COLO668 (cell line): ENCODE measurements at regions not wholly inside any gene's neighbourhood (a gene's known extent, or its start where the extent isn't known, plus 50 kb on each side); places are given as distances from the start of the nearest gene placed in this dataset.

Source experiments
- DNase-seq: peaks from one replicate; lab custom pipeline; 2025; ENCODE audit not compliant: unreplicated experiment; lab: John Stamatoyannopoulos, UW

DNA sequence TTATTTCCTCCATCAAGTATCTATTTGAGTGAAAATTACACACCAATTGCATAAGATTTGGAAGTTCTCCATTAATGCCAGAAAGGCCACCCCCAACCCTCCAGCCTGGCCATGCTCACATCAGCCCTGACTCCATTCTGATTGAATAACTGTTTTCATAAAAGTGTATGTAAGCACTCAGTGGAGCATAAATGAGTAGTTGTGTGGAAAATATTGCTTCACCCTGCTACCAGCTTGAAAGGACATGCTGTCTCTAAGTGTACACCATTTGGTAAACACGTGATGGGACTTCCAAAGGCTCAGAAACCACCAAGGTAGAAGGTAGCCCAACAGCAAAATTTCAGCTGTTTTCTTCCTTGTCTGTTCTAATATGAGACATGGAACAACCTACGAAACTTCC lies 393.8 kb downstream of the ZNF385D start:
- no peak for DNase-seq

DNA sequence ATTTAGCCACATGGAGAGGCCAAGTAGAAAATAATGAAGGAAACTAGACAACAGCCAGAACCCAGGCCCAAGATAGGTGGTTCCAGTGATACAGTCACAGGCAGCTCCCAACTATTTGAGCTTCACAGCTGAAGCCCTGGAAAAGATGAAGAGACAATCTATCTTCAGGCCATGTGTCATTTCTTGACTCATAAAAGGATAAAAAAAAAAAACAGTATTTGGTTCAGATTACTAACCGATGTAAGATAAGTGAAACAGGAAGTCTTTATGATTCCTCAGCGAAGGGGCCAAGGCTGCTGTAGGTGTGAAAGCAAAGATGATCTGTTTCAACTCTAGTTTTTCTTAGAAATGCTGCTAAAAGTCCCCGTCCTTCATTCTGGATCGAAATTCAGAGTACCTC lies 394.6 kb downstream of the ZNF385D start:
- DNase-seq: no peak

DNA sequence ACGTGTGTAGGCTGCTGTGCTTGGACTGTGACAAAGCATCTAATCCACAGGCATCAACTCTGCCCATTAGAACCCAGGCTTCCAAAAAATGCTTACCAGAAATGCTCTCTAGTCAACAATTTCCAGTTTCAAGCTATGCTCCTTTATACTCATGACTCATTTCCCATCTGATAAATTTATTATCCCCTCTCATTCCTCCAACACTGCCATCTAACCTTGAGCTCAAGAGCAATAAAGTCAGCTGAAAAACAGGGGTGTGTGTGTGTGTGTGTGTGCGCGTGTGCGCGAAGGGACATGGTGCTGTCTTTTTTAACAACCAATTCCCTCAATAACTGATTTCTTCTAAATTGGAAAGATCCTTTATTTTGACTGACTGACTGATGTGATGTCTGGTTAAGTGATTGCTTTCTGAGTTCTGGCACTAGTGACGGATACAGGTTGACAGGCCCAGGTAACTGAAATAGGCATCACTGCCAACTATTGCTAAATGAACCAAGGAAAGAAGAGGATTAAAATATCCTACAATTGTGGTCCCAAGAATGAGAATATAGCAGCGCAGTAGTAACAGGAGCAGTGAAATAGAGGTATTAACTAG lies 405.5 kb downstream of the ZNF385D start:
- no peak for DNase-seq

DNA sequence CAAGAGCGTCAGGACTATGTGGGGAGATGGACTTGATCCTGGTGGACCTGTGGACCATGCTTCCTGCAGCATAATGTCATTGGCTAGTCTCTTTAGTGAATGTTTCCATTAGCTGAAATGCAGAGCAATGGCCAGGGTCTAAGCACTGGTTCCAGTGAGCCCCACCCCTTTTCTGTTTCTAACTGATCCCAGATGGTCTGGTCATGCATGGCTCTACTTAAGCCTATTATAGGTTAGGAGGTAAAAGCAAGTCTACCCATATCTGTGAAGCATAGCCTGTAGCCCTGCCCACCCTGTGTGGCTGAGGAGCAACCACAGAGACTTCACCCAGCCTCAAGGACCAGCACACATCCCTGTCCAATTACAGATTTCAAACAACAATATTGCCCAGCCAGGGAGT lies 419.2 kb downstream of the ZNF385D start:
- no peak for DNase-seq

DNA sequence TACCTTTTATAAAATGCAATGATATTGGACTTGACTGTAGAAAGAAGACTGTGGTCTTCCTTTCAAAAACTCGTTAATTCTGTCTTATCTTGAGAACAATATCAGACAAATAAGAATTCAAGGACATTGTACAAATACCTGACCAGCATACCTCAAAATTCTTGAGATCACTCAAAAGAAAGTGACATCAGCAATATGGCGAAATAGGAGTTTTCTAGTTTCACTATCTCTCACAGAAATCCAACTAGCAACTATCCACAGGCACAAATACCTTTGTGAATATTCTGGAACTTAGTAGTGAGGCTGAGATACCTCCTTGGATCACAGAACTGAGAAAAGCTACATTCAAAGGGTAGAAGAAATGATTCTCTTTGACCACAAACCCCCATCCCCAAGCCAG lies 419.7 kb downstream of the ZNF385D start:
- no peak for DNase-seq

DNA sequence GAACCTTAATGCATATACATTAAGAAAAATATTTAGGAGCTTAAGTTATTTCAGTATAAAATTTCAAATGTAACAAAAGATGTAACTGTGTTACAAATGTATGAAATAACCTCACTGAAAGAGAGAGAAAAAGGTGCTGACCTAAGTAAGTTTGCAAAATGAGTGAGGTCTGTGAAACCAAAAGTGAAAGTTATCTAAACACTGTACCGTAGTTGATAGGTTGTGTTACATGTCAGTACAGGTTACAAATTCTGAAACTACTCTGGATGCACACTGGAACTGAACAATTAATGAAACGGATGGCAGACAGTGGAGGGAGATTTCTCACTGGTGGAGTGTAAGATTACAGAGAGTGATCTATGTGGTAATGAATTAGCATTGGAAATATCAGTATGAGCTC lies 420.7 kb downstream of the ZNF385D start:
- DNase-seq: no peak

DNA sequence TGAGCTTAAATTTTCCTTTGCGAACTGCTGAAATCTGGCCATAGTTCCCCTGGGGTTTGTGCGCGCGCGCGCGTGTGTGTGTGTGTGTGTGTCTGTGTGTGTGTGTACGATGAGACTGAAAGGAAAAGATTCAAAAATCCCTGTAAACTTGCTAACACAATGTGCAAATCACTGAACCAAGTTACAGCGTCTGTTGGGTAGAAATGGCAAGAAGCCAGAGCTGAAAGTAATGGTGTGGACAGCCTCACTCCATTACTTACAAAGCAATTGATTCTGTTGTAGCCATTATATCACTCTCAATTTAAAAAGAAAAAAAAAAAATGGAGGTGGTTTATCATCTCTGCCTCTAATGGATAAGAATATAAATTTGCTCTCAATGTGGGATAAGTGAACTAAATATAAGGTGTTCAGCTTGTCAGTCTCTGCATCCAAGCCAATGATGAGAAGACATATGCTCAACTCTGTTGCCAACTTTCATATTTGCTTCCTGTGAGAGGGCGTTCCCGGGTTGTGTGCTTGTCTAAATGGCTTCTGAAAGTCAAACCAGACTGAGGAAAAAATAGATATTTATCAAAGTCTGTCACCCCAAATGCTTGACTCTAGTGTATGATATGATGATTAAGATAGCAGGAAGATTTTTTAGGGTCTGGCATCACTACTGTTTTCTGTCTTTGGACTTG lies 422.2 kb downstream of the ZNF385D start:
- no peak for DNase-seq

DNA sequence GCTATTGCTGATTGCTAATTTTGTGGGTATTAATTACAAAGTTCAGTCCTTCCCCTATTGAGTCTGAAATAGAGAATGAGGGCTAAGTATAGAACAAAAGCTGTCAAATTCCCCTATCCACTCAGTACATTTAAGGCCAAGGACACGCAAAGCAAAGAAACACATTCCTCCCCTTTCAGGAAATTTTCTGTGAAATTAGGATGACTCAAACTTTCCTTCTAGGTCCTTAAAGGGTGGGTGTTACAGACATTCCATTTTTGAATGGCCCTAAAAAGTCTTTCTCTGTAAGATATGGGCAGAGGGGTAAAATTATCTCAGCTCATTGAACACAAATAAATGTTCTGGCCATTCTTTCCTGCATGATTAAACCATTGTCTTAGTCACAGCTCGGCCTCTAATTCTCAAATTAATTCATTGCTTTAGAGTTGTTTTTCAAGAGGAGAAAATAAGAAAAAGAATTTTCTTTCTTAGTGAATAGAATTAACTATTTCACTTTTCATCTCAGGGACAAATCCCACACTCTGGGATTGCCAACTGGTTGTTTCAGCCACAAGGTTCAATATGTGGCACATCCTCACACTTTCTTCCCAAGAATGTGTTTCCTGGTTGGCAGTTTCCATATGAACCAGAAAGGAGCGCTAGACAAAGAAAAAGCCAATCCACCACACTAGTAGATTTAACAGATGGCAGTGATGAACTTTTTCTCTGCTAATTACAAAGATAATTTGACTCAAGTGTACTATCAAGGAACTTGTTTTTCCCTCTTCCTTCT lies 424.1 kb downstream of the ZNF385D start:
- DNase-seq: no peak

DNA sequence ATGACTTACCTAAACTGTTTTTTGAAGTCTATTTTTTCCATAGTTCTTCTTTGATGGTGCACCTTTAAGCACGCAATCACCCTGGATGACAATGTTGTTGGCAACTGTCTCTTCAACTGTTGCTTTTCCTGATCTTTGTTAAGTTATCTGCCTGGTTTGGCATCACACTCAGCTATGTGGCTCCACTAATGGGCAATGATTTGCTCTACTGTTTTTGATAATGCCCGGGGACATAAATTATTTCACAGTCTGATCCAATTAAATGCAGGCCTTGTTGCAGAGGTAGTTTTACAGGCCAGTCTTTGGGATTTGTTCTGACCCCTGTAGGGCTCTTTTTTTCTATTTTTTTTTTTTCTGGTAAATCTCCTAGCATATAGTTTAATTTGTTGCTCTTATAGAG lies 436.3 kb downstream of the ZNF385D start:
- no peak for DNase-seq

DNA sequence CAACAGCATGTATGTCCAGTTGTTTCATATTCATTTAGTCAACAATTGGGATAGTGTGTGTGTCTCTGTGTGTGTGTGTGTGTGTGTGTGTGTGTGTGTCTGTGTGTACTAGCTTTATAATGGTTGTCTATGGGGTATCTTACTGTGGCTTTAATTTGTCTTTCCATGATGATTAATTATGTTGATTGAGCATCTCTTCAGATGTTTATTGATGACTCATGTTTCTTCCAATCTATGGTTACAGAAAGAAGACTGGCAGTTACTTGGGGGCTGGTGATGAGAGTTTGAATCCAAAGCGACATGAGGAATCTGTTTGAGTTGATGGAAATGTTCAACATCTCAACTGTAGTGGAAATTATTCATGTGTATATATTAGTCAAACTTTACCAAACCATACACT lies 440.1 kb downstream of the ZNF385D start:
- no peak for DNase-seq

DNA sequence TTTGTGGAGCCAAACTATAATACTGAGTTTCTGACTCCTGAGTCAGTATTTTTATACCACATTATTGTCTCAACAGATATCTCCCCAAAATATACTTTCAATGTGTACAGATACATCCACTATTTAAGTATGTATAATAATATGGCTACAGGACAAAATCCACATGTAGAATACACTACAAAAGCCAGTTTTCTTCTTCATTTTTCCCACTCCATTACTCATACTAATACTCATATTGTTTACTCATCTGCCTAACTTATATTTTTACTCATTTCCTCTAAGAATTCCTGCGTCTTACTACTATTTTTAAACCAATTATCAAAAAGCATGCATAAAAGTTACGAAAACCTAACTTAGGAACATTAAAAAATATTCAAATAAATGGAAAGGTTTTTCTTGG lies 440.8 kb downstream of the ZNF385D start:
- DNase-seq: no peak

DNA sequence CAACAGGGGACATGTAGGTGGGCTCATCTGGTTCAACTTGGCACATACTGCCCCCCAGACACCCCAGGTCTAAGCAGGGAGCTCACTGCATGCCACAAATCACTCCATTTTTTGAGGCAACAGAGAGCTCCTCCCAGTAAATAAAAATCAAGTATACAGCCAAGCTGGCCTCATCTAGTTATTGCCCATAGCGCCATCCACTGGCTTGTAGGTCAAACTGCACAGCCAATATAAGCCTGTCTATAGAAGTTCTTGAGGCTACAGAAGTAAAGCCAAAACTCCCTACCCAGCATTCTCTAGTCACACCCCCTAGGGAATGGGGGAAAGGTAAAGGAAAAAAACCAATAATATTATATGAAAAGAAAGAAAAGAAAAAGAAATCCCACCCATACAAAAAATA lies 453.7 kb downstream of the ZNF385D start:
- no peak for DNase-seq

DNA sequence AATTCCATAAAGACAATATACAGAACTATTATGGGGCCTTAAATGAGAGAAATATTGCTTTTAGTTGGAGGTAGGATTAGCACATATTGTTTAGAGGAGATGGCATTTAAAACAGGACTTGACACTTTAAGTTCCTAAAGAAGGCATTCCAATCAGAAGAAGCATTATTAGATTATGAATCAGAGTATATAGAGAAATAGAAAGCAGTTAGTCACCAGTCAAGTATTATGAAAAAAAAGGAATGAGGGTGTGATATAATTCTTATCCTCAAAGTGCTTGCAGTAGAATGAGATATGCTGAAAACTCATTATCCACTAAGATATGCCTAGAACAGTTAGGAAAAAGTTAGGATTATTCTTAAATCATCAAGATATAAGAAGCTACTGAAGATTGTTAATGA lies 456.2 kb downstream of the ZNF385D start:
- no peak for DNase-seq

DNA sequence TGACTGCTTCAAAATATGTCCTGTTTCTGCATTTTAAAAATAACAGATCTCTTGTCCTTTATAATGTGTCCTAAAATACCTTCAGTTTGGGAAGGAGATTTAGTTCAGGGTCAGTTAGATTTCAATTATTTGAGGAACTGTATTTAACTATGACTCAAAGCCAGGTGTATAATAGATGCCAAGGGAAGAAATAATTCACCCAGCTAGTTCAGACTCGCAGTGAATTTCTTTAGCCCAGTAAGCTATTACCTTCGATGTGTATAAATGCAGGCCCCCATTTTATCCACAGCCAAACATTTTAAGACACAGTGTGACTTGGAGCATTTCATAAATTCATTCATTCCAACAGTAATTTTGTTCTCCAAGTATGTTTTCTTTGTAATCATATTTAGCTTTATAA lies 458.0 kb downstream of the ZNF385D start:
- no peak for DNase-seq

DNA sequence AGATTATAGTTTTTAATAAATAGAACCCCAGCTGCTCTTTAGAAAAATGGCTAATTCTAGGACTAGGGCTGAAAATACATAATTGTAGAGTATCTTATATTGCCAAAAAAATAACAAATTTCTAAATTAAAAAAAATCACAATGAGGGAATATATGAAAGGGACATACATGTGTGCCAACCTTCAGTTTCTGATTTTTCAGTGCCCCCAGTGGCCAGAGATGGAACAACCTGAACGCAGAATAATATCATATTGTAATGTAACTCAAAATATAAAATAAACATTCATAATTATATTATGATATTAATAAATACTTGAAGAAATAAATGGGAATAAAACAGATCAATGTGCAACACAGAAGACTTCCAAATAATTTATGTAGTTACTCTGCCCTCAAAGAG lies 460.5 kb downstream of the ZNF385D start:
- no peak for DNase-seq

DNA sequence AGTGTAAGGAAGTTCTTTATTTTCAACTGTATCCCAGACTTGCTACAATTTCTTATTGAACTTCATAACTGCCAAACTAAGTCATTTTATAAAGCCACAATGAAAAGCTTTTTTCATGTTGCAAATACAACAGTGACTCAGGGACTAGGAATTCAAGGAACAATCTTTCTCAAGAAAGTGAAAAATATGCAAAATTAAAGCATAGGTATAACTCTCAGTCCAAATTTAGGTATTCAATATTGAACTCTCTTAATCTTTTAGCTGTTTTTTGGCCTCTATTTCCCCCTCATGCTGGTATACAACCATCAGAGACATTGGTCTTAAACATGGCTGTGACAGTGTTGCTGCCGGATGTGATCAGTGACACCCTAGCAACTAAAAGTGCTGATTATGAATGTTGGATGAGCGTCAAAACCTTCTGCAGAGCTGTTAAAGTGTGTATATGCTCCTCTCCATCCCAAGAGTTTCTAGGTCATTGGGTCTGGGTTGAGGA lies 476.9 kb downstream of the ZNF385D start:
- no peak for DNase-seq

DNA sequence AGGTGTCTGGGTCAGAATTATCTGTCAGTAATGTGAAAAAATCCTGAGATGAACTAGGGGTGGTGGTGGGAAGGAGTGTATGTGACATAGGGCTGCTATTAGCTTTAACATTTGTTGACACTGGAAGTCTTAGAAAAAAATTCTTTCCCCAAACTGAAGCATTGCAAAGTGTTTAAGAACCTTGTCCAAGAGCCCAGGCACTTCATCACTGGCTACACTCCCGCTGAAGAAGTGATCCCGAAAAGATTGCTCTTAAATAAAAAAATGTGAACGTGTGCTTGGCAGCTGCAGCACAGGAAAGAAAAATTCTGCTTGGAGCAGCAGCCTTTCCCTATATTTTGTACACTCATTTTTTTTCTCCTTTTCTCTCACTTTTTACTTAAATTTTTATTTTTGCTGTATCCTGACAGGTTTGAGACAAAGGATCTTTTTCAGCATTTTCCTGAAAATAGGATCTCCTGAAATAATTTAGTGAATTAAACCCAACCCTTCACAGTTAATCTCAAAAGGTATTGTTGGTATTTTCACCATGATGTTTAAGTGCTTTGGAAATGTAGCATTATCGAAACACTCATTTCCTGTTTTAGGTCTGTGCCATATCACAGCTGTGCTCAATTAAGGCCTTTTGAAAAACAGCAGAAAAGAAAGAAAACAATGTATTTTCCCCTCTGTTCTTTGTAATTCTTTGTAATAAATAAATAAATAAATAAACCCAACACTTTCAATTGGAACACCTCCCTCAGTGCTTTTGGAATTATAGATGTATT lies 477.6 kb downstream of the ZNF385D start:
- DNase-seq: no peak

DNA sequence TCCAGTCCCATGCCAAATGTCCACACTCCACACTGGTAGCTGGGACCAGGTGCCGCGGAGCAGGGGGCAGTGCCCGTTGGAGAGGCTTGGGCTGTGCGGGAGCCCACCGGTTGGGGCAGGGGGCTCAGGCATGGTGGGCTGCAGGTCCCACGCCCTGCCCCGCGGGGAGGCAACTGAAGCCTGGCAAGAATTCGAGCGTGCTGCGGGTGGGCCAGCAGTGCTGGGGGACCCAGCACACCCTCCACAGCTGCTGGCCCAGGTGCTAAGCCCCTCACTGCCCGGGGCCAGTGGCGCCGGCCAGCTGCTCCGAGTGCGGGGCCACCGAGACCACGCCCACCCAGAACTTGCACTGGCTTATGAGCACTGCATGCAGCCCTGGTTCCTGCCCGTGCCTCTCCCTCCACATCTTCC lies 479.4 kb downstream of the ZNF385D start:
- DNase-seq: no peak

DNA sequence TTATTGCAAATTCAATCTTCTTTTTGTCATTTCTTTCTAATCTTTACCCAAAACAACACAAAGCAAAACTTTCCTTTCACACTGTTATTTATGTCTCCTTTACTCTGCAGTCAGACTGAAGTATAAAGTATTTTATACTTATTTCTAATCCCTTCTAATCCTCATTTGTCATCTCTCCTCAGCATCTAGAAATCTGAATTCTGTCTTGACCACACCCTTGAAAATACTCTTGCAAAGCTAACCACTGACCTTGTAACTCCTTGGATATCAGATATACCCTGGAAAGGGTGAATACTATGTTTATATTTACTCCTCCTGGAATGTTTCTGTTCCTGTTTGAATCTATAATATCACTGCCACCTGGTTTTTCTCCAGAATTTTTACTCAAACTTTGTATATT lies 481.1 kb downstream of the ZNF385D start:
- no peak for DNase-seq

DNA sequence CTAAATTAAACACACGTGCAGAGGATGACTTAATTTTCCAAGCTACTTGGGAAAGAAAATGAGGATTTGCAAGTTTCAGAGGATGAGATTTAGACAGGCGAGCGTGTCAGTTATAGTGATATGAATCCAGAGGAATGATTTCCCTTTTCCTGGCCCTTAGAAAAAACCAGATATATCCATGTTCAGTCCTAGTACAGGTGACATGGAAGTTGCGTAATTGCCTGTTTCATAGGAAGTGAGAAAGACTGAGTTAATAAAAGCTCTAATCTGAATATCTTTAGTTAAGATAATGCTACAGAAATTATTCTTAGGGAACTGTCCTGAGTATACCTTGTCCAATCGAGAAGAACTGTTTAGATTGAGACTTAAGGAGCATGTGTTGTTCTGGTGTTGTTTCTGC lies 490.5 kb downstream of the ZNF385D start:
- DNase-seq: no peak

DNA sequence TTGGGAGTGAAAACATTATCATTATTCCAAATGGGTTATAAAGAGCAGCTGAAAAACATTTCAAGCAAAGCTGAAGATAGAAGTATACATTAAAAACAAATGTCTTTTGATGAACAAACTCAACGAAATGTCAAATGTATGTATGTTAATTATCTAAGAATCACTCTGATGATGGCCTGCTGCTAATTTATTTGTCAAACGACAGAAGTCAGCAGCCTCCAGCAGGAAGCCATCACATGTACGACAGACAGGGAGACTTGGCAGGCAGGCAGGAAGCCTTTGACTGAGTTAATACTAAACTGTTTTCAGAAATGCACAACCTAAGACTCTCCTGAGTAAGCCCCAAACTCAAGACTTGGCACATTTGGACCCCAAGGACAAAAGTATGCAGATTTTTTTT lies 491.1 kb downstream of the ZNF385D start:
- no peak for DNase-seq

DNA sequence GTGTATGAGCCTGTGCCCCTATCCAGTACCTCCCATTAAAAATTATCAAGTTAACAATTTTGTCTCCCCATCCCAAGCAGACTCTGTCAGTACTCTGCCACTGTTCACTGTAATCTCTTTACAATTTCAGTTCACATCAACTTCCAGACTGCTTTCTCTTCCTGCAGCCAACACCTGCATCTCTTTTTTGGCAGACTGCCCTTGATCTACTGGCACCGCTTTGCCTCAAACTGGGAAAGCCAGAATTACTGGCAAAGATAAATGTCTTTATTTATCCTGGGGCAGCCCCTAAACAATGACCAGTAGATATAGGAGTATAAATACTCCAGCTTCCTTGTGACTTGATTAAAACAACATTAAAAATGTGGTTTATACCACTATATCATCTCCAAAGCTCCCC lies 494.1 kb downstream of the ZNF385D start:
- DNase-seq: no peak
